Activated gamma-delta T cell treated with anti-CD3 and anti-CD28 coated beads, Interleukin-2, amount 50 U/mL, for 16 hours (primary cell): ENCODE measurements at regions not wholly inside any gene's neighbourhood (a gene's known extent, or its start where the extent isn't known, plus 50 kb on each side); places are given as distances from the start of the nearest gene placed in this dataset.
A peak's percentile ranks its signal among the peaks of the same experiment; 100 is the strongest.

Experiments
- DNase-seq: peaks from one replicate; pipeline ENCODE4 v3.0.0-alpha.2; 2020; ENCODE audit warnings: low read depth

DNA sequence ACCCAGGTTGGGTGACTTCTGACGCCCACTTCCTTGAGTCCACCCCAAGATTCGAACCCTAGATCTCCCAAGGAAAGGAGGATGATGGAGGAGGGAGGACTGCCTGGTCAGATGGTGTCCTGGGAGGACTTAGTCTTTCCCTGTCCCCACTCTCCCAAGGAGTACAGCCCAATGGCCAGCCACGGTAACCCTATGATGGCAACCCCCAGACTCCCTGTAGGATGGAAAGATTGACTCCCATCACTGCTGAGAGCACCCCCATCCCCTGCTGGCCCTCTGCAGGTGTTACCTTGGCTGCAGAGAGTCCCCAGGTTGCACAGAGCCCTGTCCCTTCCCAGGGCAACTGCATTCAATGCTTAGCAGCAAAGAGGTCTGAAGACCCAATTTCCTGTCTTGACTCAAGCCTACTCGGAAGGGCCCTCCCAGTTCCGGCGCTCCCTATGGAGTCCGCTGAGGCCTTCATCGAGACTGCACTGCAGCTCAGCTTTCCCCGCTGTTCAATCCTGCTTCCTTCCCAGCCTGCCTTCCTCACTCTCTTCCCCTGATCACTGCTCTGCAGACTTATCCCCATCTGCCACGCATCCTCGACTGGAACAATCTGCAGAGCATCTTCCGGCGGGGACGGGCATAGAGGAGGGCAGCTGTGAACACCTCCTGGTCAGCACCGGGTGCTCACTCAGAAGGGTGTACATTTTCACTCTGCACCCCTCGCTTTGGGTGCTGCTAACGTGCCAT is 50.8 kb upstream of the OCM2 start:
- DNase-seq, result no peak

DNA sequence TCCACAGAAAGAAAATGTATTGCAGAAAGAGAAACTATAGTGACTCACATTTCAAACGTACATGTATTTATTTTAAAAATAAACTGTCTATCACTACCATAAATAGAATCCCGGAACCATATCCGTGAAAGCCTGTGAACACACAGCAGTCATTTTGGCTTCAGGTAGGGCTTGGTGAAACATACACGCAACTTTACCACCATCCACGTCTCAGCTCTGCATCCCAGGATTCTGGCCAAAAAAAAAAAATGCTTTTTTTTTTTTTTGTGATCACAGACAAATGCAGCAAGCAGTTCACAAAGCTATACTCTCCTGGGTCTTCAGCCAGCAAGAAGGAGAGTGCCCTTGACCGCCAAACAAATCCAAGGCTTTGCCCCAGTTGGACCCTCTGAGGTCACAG is 56.8 kb upstream of the OCM2 start:
- DNase-seq, result no peak

DNA sequence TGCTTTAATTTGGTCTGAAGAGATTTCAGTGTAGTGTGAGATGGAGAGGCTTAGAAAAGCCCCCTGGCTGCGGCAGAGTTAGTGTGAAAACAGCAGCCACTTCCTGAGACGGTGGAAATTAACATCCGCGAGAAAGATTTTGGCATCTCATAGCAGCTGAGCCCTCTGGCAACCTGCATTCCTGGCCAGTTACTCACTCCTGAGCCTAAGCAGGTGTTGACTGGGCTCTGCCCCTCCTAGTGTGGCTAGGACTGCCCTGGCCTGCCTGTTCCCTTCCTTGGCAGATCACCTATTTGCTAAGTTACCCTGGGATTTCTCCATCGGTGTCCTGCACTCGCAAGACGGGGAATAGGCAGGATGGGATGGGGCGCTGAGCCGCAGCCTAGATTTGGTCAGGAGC is 57.6 kb upstream of the LMTK2 start:
- DNase-seq, result no peak

- DNase-seq, result peak; percentile 3
Measured at GRCh38 chr7:98051118-98051744, 55.4 kb upstream of the LMTK2 start.

DNA sequence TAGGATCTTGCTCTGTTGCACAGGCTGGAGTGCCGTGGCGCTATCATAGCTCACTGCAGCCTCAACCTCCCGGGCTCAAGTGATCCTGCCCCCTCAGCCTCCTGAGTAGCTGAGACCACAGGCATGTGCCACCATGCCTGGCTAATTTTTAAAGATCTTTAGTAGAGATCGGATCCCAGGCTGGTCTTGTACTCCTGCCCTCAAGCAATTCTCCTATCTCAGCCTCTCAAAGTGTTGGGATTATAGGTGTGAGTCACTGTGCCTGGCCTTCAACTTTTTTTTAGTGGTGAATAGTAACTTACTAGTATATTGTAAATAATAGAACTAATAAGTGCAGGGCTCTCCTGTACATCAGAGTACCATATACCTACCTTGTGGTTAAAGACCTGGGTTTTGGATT is 52.1 kb upstream of the LMTK2 start:
- DNase-seq, result no peak

- DNase-seq, result no peak
Measured at GRCh38 chr7:98056580-98056979, 50.1 kb upstream of the LMTK2 start.
